Activated effector memory CD4-positive, alpha-beta T cell treated with anti-CD3 and anti-CD28 coated beads, Interleukin-2, amount 50 U/mL, for 16 hours (primary cell): ENCODE measurements at regions not wholly inside any gene's neighbourhood (a gene's known extent, or its start where the extent isn't known, plus 50 kb on each side); places are given as distances from the start of the nearest gene placed in this dataset.

Source experiments
- DNase-seq: peaks from one replicate; pipeline ENCODE4 v3.0.0-alpha.2; 2020

DNA sequence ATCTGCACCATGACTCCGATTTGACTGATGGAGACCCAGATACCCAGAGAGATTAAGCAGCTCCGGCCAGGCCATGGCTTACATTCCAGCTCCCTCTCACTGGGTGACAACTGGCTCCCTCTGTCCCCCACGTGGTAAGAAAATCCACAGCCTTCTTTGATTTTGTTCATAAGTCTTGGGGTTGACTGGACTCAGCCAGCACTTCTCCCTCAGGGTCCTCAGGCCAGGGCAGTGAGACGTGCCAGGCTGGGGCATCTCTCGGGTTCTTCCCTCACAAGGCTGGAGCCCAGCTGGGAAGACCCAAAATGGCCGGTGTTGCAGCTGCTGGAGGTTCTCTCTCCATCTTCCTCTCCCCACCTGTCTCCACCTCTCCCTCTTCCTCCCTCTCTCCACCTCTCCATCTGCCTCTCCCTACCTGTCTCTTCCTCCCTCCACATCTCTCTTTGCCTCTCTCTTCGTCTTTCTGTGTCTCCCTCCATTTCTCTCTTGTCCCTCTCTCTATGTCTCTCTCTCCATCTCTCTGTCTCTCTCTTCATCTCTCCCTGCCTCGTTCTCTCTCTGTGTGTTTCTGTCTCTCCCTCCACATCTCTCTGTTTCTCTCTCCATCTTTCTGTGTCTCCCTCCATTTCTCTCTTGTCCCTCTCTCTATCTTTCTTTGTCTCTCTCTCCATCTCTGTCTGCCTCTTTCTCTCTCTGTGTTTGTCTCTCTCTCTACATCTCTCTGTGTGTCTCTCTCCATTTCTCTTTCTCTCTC lies 105.3 kb downstream of the FOXL1 start:
- DNase-seq: no peak

- DNase-seq: no peak
These were observed 106.7 kb downstream of the FOXL1 start for GRCh38 chr16:86685076-86685475.

- no peak for DNase-seq
These were observed 112.6 kb downstream of the FOXL1 start for GRCh38 chr16:86690970-86691369.

- no peak for DNase-seq
These were observed 114.1 kb downstream of the FOXL1 start for GRCh38 chr16:86692426-86692825.

GRCh38 chr16:86693033-86693432 lies 114.7 kb downstream of the FOXL1 start:
- no peak for DNase-seq

GRCh38 chr16:86697715-86698114 lies 119.4 kb downstream of the FOXL1 start:
- DNase-seq: no peak

DNA sequence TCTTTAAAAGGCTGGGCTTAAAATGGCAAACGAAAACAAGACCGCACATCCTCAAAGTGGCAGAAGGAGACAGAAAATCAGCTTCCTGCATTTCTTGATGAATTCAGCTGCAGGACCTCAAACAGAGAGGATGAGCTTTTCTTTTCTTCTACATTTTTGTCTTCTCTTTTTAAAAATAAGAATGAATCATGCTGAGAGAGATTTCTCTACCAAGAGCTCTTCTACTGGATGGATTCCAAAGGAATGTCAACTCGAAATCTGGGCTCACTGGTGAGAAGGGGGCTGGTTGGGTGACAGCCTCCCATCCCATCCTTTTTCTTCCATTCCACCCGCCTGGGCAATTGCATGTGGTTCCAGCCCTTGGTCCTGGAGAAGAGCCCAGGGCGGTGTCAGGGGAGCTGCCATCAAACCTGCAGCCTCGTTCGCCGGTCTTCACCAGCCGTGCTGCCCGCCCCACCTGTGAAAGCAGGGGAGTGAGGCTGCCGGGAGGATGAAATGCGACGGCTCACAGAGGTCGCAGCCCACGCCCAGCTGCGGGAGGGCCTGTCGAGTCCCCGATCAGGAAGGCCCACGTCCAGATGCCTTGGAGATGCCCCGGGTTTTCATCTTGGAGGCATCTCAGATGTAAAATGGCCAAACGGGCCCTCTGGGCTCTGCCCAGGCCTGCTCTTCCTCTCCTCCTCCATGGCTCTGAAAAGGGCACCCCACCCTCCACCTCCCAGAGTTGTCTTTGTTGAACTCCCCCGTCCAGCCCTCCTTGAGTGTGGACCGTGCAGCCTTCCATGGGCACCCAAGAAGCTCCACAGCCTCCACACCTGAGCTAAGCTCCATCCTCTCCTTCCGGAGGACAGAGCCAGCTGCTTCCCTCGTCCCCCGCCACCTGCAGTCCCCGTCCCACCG lies 121.9 kb downstream of the FOXL1 start:
- DNase-seq: no peak

- DNase-seq: no peak
These were observed 123.1 kb downstream of the FOXL1 start for GRCh38 chr16:86701286-86701975.

GRCh38 chr16:86702824-86703588 lies 124.7 kb downstream of the FOXL1 start:
- no peak for DNase-seq

- no peak for DNase-seq
These were observed 126.2 kb downstream of the FOXL1 start for GRCh38 chr16:86704516-86704915.

DNA sequence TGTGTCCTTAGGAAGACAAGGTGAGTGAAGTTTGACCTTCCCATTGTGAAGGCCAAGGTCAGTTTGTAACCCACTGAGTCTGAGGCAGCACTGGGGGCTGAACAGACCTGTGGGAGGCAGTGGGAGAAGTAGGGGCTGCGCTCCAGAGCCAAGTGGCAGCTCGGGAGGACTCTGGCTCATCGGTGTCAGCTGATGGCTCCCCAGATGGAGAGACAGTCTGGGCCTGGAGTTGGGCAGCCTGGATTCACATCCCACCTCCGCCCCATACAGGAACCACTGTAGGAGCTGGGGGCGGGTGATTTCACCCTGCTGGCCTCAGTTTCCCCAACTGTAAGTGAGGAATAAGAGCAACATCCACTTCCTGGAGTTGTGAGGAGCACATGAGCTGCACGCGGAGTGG lies 128.4 kb downstream of the FOXL1 start:
- no peak for DNase-seq

DNA sequence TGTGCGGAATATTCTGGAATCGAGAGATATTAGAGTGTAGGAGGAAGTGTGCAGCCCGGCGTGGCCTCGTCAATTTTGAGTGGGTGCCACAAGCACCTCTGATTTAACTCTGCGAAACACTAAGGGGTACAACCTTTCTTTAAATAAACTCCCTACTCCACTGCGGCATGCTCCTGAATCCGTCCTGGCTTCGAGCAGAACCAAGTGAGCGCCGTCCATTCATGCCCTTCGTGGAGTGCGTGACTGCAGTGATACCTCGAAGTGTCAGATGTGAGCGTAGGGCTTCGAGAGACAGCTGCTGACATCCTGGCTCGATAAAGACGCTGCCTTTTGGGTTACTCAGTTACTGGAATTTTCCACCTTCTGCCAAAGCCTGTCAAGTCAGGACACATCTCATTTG lies 128.8 kb downstream of the FOXL1 start:
- DNase-seq: no peak

DNA sequence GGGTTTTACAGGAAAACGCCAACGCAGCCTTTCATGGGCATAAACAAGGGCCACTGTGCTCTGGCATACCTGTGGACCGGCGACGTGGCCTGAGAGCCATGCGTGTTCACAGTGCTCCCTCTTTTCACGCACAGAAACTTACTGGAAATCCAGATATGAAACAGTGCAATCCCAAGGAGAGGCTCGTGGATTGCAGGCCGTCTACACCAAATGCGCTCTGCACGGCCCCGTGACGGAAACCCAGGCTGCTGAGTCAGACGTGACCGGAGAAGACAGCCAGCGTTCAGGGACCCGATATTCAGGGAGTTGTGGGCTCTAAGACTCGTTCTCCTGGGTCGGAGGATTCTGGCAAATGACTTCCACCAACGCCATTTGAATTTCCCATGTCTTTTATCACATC lies 129.2 kb downstream of the FOXL1 start:
- no peak for DNase-seq

- DNase-seq: no peak
These were observed 130.1 kb downstream of the FOXL1 start for GRCh38 chr16:86708431-86708830.

DNA sequence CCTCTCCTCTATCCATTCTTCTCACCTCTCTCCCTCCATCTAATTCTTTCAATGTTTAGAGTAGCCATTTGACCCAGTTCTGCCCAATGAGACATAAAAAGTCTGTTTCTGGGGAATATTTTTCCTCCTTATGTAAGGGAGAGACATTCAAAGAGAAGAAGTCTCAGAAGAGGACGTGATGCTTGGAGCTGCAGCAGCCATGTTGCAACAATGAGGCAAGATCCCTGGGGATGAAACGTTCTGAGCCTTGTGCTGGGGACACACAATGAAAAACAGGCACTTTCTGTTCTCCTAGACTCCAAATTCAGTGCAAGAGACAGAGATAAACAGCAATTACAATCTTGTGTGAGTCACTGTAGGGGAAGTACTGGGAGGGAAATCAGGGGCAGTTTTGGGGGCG lies 130.8 kb downstream of the FOXL1 start:
- no peak for DNase-seq

DNA sequence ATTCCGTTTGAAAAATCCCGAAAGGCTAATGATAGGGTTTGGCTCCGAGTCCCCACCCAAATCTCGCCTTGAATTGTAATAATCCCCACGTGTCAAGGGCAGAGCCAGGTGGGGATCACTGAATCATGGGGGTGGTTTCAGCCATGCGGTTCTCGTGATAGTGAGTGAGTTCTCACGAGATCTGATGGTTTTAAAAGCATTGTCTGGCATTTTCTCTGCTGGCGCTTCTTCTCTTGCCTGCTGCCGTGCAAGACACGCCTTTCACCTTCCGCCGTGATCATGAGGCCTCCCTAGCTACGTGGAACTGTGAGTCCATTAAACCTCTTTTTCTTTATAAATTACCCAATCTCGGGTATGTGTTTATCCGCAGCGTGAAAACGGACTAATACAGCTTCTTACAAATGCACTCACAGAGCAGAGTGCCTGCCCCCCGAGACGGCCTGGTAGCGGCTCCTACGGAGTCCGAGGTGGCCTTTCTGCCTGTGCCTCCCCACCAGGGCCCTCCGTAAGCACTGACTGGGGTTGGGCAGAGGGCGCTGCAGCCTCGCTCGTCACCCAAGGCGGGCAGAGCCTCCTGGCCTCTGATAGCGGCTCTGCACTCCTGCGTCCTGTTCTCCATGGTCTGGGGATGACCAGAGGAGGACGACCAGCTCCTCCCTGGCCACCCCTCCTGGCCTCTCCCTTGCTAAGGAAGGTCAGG lies 131.7 kb downstream of the FOXL1 start:
- no peak for DNase-seq

DNA sequence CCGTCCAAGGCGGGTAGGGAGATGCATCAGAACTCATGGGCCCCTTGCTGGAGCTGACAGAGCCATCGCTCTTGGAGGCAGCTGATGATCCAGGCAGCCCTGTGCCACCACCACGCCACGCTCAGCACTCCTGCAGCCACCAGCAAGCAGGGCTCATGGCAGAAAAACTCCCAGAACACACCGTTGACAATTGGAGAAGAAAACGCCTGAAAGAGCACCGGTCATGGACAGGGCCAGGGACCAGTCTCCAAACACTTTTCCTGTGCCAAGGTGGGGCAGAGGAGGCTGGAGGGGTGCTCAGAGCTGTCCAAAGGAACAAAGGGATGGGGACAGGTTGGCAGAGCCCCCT lies 132.2 kb downstream of the FOXL1 start:
- DNase-seq: no peak

- DNase-seq: no peak
These were observed 134.0 kb downstream of the FOXL1 start for GRCh38 chr16:86712158-86713009.

DNA sequence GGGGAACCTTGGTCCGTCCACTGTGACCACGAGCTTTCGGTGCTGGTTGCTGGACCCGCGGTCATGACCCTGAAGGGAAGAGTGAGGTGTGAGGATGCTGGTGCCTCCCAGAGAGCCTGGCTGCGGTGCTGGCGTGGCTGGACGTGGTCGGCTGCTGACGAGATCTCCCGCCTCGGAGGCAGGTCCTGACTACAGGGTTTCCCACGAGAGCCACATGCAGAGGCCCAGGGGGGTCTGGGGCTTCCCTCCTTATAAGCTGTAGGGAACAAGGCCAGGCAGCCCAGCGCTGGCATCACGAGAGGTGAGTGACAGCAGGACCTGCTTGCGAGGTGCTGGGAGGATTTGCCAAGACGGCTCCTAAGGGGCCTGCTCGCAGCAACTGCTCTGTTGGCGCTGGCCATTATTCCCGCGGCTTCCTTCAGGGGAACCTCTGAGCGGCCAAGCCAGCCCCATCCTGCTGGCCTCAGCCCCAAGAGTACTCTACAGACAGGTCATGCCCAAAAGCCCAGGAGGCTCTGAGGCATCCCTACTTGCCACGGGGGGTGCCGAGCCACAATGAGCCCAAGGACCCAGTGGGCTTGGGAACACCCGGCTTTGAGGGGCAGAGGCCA lies 134.8 kb downstream of the FOXL1 start:
- no peak for DNase-seq

DNA sequence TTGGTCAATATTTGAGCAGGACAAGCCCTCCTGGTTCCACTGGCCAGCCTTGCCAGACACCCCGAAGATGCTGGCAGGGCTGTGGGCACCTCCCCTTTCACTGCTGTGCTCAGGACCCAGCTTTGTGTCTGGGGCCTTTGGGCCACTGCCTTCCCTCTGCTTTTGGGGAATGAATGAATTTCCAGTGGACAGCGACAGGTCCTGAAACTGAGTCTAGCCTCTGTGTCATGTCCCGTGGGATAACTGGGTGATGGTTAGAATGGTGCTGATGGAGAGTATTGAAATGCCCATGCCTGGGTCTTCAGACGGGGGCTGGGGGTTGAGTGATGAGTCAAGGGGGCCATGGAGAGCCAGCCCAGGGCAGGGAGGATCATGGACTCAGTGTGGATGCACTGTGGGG lies 135.8 kb downstream of the FOXL1 start:
- no peak for DNase-seq

- DNase-seq: no peak
These were observed 138.3 kb downstream of the FOXL1 start for GRCh38 chr16:86716649-86717048.
